NB4 (cell line): ENCODE measurements at regions not wholly inside any gene's neighbourhood (a gene's known extent, or its start where the extent isn't known, plus 50 kb on each side); places are given as distances from the start of the nearest gene placed in this dataset.

ENCODE experiments used
- POLR2A ChIP-seq: IDR thresholded peaks from 2 replicates; pipeline ENCODE4 v1.6.1; 2011; ENCODE audit warnings: mild to moderate bottlenecking; ENCODE audit not compliant: insufficient read length; ENCODE audit errors: extremely low read depth
- TF ChIP-seq, protein P1 (sequence below): IDR thresholded peaks from one replicate; pipeline ENCODE4 v1.5.1; 2012; ENCODE audit warnings: low read depth, low read length

DNA sequence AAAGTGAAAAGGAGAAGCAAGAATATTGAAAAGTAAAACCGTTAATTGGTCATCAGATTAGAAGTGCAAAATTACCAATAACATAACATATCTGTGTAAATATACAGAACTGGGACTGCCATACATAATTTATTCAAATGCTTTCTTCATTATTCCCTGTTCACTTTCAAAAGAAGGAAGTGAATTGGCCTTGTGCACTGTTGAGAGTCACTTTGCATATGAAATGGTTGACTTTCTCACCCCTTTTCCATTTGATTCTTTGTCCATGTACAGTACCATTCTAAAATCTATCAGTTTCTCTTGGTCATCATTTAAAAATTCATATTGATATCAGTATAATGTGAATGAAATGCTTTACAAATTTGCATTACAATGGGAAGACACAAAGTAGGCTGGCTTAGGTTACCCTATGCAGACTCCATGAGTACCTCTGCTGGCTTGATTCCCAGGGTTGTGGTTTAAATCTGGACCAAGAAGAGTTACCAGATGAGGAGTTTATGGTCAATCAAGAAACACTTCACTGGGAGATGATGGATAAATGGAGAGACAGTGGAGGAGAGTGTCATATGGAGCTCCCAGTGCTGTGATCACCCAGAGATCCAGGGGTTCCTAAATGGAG, 210.9 kb upstream of the TOPAZ1 start:
- TF ChIP-seq, protein P1, sequence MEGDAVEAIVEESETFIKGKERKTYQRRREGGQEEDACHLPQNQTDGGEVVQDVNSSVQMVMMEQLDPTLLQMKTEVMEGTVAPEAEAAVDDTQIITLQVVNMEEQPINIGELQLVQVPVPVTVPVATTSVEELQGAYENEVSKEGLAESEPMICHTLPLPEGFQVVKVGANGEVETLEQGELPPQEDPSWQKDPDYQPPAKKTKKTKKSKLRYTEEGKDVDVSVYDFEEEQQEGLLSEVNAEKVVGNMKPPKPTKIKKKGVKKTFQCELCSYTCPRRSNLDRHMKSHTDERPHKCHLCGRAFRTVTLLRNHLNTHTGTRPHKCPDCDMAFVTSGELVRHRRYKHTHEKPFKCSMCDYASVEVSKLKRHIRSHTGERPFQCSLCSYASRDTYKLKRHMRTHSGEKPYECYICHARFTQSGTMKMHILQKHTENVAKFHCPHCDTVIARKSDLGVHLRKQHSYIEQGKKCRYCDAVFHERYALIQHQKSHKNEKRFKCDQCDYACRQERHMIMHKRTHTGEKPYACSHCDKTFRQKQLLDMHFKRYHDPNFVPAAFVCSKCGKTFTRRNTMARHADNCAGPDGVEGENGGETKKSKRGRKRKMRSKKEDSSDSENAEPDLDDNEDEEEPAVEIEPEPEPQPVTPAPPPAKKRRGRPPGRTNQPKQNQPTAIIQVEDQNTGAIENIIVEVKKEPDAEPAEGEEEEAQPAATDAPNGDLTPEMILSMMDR, result no peak
- no peak for TF ChIP-seq POLR2A
